A549 (cell line): ENCODE measurements at regions not wholly inside any gene's neighbourhood (a gene's known extent, or its start where the extent isn't known, plus 50 kb on each side); places are given as distances from the start of the nearest gene placed in this dataset.

ENCODE experiments used
- ATAC-seq, 2 experiments: fragments of 200-7000 bp in 1 of 2; fragments of >200 bp in 1 of 2; cut with Nextera tagmentation in 1 of 2; cut with Tn5 transposase in 1 of 2; 3 replicates each; pipeline versions ENCODE4 v1.8.0 to v1.9.1; 2018 to 2020; ENCODE audit warnings: mild to moderate bottlenecking in 1 of 2, moderate library complexity in 1 of 2
- CTCF ChIA-PET: fragments of 300-600 bp; sonication (Branson Sonifier 250); formaldehyde crosslinking; extraction: SDS; loops from one replicate; lab custom pipeline; 2021; ENCODE audit warnings: antibody characterized with exemption, inconsistent platforms; lab: Yijun Ruan, JAX
- POLR2A ChIA-PET: fragments of 350-600 bp; formaldehyde crosslinking; extraction: SDS; loops from one replicate; lab custom pipeline; 2021; ENCODE audit warnings: antibody characterized with exemption, inconsistent platforms; lab: Yijun Ruan, JAX
- DNase-seq, 2 experiments: peaks; one replicate each; pipeline versions ENCODE4 v3.0.0 to v3.0.0-alpha.2; 2011 to 2016; ENCODE audit warnings: low read depth in 1 of 2, low spot score in 1 of 2
- FAIRE-seq: peaks from 2 replicates; lab custom pipeline; 2011; peaks lifted over from hg19 to GRCh38; lab: Jason Lieb, UNC
- H3K27ac ChIP-seq, 2 experiments: fragments of >200 bp; sonication (Bioruptor Twin); formaldehyde crosslinking; 3 replicates each; pipeline ENCODE4 v1.5.1; 2016 to 2017
- H3K4me1 ChIP-seq: fragments of >200 bp; sonication (Bioruptor Twin); formaldehyde crosslinking; 3 replicates; pipeline ENCODE4 v1.6.1; 2016
- H3K4me2 ChIP-seq: fragments of >200 bp; sonication (Bioruptor Twin); formaldehyde crosslinking; 3 replicates; pipeline ENCODE4 v1.6.1; 2016
- H3K4me3 ChIP-seq: fragments of >200 bp; sonication (Bioruptor Twin); formaldehyde crosslinking; 3 replicates; pipeline ENCODE4 v1.5.1; 2016
- H3K9me3 ChIP-seq: fragments of >200 bp; sonication (Bioruptor Twin); formaldehyde crosslinking; 3 replicates; pipeline ENCODE4 v1.6.1; 2016
- ATOH8 ChIP-seq: fragments of 250-450 bp; sonication (Bioruptor Pico); IDR thresholded peaks from 2 replicates; pipeline ENCODE4 v1.5.0; 2020; ENCODE audit warnings: low read depth, mild to moderate bottlenecking, moderate library complexity
- CBX2 ChIP-seq: fragments of 200-600 bp; sonication (generic); IDR thresholded peaks from 2 replicates; pipeline ENCODE4 v1.6.1; 2016; ENCODE audit warnings: low read depth, mild to moderate bottlenecking, borderline replicate concordance
- CBX8 ChIP-seq: fragments of 200-600 bp; sonication (generic); IDR thresholded peaks from 2 replicates; pipeline ENCODE4 v1.6.1; 2016
- EP300 ChIP-seq, 2 experiments: fragments of >200 bp; sonication (Bioruptor Twin); formaldehyde crosslinking; IDR thresholded peaks; 2 replicates in 1 of 2; 3 replicates in 1 of 2; pipeline ENCODE4 v1.6.1; 2016 to 2017
- ESRRA ChIP-seq: fragments of 150-350 bp; IDR thresholded peaks from 2 replicates; pipeline ENCODE4 v1.6.1; 2014; ENCODE audit warnings: mild to moderate bottlenecking, low read length, borderline replicate concordance
- FOSL2 ChIP-seq, 2 experiments: fragments of 450-650 bp in 1 of 2; fragments of >200 bp in 1 of 2; sonication (Bioruptor Twin) in 1 of 2; formaldehyde crosslinking; IDR thresholded peaks; 2 replicates each; pipeline versions ENCODE4 v1.5.0 to v1.6.1; 2016 to 2020; ENCODE audit warnings: mild to moderate bottlenecking in 1 of 2, moderate library complexity in 1 of 2
- GATA3 ChIP-seq: IDR thresholded peaks from 2 replicates; pipeline ENCODE4 v1.6.1; 2012; ENCODE audit warnings: borderline replicate concordance
- HDAC2 ChIP-seq: fragments of 200-600 bp; sonication (generic); IDR thresholded peaks from 2 replicates; pipeline ENCODE4 v1.6.1; 2016
- HMGXB4 ChIP-seq: fragments of 250-450 bp; sonication (Bioruptor Pico); IDR thresholded peaks from 2 replicates; pipeline ENCODE4 v1.5.0; 2021; ENCODE audit warnings: mild to moderate bottlenecking, moderate library complexity, borderline replicate concordance
- HOXA7 ChIP-seq: fragments of 250-450 bp; sonication (Bioruptor Pico); IDR thresholded peaks from 2 replicates; pipeline ENCODE4 v1.5.0; 2020; ENCODE audit warnings: mild to moderate bottlenecking, moderate library complexity
- HOXB13 ChIP-seq: fragments of 250-450 bp; sonication (Bioruptor Pico); IDR thresholded peaks from 2 replicates; pipeline ENCODE4 v1.5.0; 2020; ENCODE audit warnings: low read depth, mild to moderate bottlenecking, moderate library complexity
- MAX ChIP-seq: IDR thresholded peaks from 2 replicates; pipeline ENCODE4 v1.6.1; 2012
- NR3C1 ChIP-seq: fragments of >200 bp; sonication (Bioruptor Twin); formaldehyde crosslinking; IDR thresholded peaks from 3 replicates; pipeline ENCODE4 v1.6.1; 2017
- PBX3 ChIP-seq: IDR thresholded peaks from 2 replicates; pipeline ENCODE4 v1.6.1; 2012
- POLR2A ChIP-seq: IDR thresholded peaks from 2 replicates; pipeline ENCODE4 v1.6.1; 2012; ENCODE audit warnings: mild to moderate bottlenecking, low read length
- RARB ChIP-seq: fragments of 250-450 bp; sonication (Bioruptor Pico); IDR thresholded peaks from 2 replicates; pipeline ENCODE4 v1.8.0; 2021; ENCODE audit warnings: mild to moderate bottlenecking, moderate library complexity
- RFX5 ChIP-seq: fragments of 450-650 bp; IDR thresholded peaks from 2 replicates; pipeline ENCODE4 v1.7.1; 2014; ENCODE audit warnings: antibody characterized with exemption, mild to moderate bottlenecking, moderate library complexity
- SMC3 ChIP-seq: fragments of >200 bp; sonication (Bioruptor Twin); formaldehyde crosslinking; IDR thresholded peaks from 3 replicates; pipeline ENCODE4 v1.6.1; 2018; ENCODE audit warnings: inconsistent platforms
- SREBF2 ChIP-seq: fragments of 450-650 bp; IDR thresholded peaks from 2 replicates; pipeline ENCODE4 v1.6.1; 2014; ENCODE audit warnings: mild to moderate bottlenecking, moderate library complexity
- TFCP2L1 ChIP-seq: fragments of 250-450 bp; sonication (Bioruptor Pico); IDR thresholded peaks from 2 replicates; pipeline ENCODE4 v1.5.0; 2021; ENCODE audit warnings: mild to moderate bottlenecking
- TP53 ChIP-seq: fragments of 250-450 bp; sonication (Bioruptor Pico); IDR thresholded peaks from 2 replicates; pipeline ENCODE4 v1.5.0; 2021; ENCODE audit warnings: mild to moderate bottlenecking, moderate library complexity
- WGBS: methylation state at CpG from one replicate; pipeline ENCODE4 v1.1.6; 2017; ENCODE audit errors: missing lambda C conversion rate; 5-methylcytosine and 5-hydroxymethylcytosine counted together
- TF ChIP-seq, protein P1 (sequence below): fragments of 150-350 bp; IDR thresholded peaks from 2 replicates; pipeline ENCODE4 v1.6.1; 2014; ENCODE audit warnings: low read depth, mild to moderate bottlenecking, low read length
- TF ChIP-seq, protein P2 (sequence below): fragments of >200 bp; sonication (Bioruptor Twin); formaldehyde crosslinking; IDR thresholded peaks from 3 replicates; pipeline ENCODE4 v1.6.1; 2016

DNA sequence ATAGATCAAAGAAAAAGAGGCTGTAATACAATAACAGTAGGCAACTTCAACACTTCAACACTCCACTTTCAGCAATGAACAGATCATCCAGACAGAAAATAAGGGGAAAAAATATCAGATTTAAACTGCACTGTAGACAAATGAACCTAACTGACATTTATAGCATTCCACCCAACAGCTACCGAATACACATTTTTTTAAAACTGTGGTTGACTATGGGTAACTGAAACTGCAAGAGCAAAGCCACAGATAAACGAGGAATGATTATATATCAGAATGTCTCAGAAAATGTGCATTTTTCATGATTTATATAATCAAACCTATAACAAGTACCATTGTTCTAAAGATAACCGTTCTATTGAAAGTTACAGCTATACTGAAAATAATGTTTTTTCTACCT lies 514.9 kb upstream of the DPPA4 start:
- no peak overlapping the region for H3K4me3 ChIP-seq
- TF ChIP-seq GATA3, result no peak
- no peak for TF ChIP-seq HOXB13 (CRISPR knock-in tag)
- TF ChIP-seq RFX5, result no peak
- no peak for TF ChIP-seq POLR2A
- TF ChIP-seq RARB (CRISPR knock-in tag), result no peak
- no peak for TF ChIP-seq EP300 (IDR thresholded peaks at IDR 0.05)
- TF ChIP-seq, protein P1, sequence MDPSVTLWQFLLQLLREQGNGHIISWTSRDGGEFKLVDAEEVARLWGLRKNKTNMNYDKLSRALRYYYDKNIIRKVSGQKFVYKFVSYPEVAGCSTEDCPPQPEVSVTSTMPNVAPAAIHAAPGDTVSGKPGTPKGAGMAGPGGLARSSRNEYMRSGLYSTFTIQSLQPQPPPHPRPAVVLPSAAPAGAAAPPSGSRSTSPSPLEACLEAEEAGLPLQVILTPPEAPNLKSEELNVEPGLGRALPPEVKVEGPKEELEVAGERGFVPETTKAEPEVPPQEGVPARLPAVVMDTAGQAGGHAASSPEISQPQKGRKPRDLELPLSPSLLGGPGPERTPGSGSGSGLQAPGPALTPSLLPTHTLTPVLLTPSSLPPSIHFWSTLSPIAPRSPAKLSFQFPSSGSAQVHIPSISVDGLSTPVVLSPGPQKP, result no peak
- TF ChIP-seq HDAC2, result no peak
- TF ChIP-seq PBX3, result no peak
- TF ChIP-seq TP53 (CRISPR knock-in tag), result no peak
- TF ChIP-seq SREBF2, result no peak
- TF ChIP-seq SMC3, result no peak
- TF ChIP-seq, all 56 proteins: peak for 0
- ATAC-seq (no peak), FAIRE-seq (no peak), DNase-seq (no peak)
- no peak overlapping the region for H3K4me2 ChIP-seq
- CTCF ChIA-PET, result no interaction called here
- 51% methylated on average over 3 of the region's 3 CpGs for WGBS
- no peak overlapping the region for H3K27ac ChIP-seq
- H3K9me3 ChIP-seq, result peaks cover 26% of the 10 kb centered on the region; the same call in 1 of the 3 replicates
- no peaks in the 10 kb centered on the region for H3K4me1 ChIP-seq
- POLR2A ChIA-PET, result interaction anchor here (0.6 kb wide), 1 partner anchor 10 kb away, joined by 3 read pairs; no protein-coding TSS in a partner anchor

GRCh38 chr3:109853077-109853731 lies 515.9 kb upstream of the DPPA4 start:
- FAIRE-seq (no peak), DNase-seq (no peak), ATAC-seq (no peak)
- ChIA-PET CTCF (no interaction called here), POLR2A (interaction anchor here (0.6 kb wide), 1 partner anchor 9 kb away, joined by 3 read pairs; no protein-coding TSS in a partner anchor)
- Histone ChIP-seq H3K4me2 (no peak overlapping the region), H3K9me3 (peaks cover 26% of the 10 kb centered on the region; the same call in 1 of the 3 replicates), H3K4me1 (no peaks in the 10 kb centered on the region), H3K4me3 (no peak overlapping the region), H3K27ac (no peak overlapping the region)
- WGBS, result 17% methylated on average over 2 of the region's 2 CpGs
- TF ChIP-seq POLR2A, result no peak
- TF ChIP-seq HOXB13 (CRISPR knock-in tag), result no peak
- TF ChIP-seq ESRRA, result no peak
- TF ChIP-seq CBX8, result no peak
- TF ChIP-seq, protein P2, sequence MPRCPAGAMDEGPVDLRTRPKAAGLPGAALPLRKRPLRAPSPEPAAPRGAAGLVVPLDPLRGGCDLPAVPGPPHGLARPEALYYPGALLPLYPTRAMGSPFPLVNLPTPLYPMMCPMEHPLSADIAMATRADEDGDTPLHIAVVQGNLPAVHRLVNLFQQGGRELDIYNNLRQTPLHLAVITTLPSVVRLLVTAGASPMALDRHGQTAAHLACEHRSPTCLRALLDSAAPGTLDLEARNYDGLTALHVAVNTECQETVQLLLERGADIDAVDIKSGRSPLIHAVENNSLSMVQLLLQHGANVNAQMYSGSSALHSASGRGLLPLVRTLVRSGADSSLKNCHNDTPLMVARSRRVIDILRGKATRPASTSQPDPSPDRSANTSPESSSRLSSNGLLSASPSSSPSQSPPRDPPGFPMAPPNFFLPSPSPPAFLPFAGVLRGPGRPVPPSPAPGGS, result no peak
- TF ChIP-seq HMGXB4 (CRISPR knock-in tag), result no peak
- TF ChIP-seq HOXA7, result no peak
- no peak for TF ChIP-seq NR3C1
- no peak for TF ChIP-seq MAX
- no peak for TF ChIP-seq ATOH8 (CRISPR knock-in tag)
- no peak for TF ChIP-seq TFCP2L1 (CRISPR knock-in tag)
- TF ChIP-seq FOSL2 (IDR thresholded peaks at IDR 0.05), result no peak
- no peak for TF ChIP-seq FOSL2 (CRISPR knock-in tag; IDR thresholded peaks at IDR 0.05)
- no peak for TF ChIP-seq CBX2
- TF ChIP-seq SMC3, result no peak
